HG03558 (cell line): ENCODE measurements at regions not wholly inside any gene's neighbourhood (a gene's known extent, or its start where the extent isn't known, plus 50 kb on each side); places are given as distances from the start of the nearest gene placed in this dataset.

Experiments
- ATAC-seq: cut with Tn5 transposase; IDR thresholded peaks from one replicate; pipeline ENCODE4 v1.9.1; 2021; ENCODE audit warnings: moderate number of reproducible peaks; ENCODE audit not compliant: unreplicated experiment; ENCODE audit errors: extremely low read depth

- no peak for ATAC-seq
Measured at GRCh38 chr4:181525634-181526033, 717.6 kb upstream of the TENM3 start.

- ATAC-seq: no peak
Measured at GRCh38 chr4:181528570-181529184, 714.5 kb upstream of the TENM3 start.

DNA sequence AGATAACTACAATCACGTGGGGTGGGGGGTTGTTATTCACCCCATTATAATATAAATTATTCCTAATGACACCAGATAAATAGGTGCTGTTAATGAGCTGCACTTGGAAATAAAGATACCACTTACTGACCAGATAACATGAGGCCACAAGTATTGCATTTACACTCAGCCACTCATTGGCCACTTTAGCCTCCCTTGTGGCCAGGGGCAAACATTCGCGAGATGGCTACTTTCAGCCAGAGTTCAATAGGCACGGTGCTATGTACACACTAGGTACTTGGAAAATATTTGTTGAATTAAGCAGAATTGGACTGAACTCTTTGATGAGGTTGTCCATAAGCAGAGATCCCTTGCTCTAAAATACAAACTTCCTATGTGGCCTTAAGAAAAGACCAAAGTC is 713.7 kb upstream of the TENM3 start:
- ATAC-seq: no peak

GRCh38 chr4:181536196-181536746 is 706.9 kb upstream of the TENM3 start:
- ATAC-seq: no peak

DNA sequence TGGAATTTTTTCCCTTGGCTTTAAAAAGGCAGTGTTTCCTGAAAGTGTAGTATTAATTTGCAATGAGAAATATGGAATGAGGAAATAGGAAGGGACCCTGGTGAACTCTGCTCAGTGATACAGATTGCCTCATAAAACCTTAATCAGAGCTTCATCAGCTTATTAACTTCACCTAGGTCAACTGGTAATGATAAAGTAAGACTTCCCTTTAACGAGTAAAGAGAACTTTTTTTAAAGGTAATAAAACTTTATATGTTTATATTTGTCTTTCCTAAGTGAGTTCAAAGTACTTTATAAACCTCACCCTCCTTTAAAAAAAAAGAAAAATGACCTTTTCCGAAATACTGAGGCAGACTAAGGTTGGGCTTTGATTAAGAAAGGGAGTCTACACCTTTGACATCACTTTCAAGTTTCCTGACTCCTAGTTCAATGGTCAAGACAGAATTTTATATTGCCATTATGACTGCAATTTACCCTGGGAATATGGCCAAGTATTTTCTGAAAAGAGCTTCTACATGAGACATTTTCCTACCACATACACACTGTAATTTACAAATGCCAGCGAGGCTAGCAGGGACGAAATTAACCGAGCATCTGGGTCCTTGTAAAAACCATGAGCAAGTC is 706.3 kb upstream of the TENM3 start:
- no peak for ATAC-seq

DNA sequence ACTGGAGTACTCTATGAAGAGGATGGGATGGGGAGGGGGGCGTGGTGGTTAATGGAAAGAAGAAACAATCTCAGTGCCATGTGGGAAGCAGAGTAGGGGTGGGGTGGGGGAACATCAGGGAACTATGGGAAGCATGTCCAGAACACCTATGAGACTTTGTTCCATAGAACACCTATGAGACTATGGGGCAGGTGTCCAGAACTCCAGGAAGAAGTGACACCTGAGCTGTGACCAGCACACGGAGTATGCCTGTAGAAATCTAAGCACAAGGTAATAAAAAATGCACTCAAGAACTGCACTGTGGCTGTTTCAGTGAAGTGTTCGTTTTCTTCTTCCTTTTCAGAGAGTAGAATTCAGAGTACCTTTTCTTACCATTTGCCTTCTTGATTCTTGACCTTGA is 704.8 kb upstream of the TENM3 start:
- no peak for ATAC-seq

- ATAC-seq: no peak
Measured at GRCh38 chr4:181541396-181541795, 701.8 kb upstream of the TENM3 start.

GRCh38 chr4:181548873-181549575 is 694.2 kb upstream of the TENM3 start:
- no peak for ATAC-seq

DNA sequence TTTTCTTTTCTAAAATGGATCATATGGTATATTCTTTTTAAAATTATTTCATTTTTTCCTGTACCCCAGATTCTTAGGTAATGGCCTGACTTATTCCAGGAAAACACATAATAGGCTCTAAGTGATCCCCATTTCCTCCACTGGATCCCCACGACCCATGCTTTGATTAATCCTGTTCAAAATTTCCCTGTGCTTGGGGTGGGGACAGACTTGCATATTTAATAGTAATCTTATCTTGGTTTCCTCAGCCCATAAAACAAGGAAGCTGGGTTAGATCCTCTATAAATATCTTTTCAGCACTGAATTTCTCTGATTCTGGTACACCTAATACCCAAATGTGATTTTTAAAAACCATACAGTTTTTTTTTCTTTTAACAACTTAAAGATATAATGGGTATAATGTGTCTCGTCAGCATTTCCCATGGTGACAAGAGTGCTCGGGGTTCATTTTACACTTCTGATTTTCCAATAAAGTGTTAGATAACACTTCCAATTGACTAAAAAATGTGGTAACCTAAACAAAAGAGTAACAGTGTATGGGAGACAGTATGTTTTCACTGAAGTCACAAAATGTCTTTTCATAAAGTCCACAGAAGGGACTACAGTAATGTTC is 693.5 kb upstream of the TENM3 start:
- ATAC-seq: no peak

GRCh38 chr4:181550381-181550780 is 692.8 kb upstream of the TENM3 start:
- ATAC-seq: no peak

DNA sequence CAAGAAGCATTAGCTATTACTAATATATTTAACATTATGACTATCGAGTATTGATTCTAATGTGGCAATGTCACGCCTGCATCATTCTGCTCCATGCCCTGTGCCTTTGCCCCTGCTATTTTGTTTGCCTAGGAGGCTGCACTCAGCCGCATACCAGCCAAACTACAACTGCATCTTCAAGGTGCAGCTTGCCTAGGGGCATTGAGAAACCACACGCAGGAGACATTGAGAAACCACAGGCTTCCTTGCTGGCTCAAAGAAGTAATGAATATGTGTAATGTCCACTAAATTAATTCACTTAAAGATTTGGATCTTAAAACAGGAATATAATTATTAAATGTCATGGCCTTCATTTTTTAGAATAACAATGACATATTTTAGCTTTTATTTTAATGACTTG is 683.6 kb upstream of the TENM3 start:
- no peak for ATAC-seq

- ATAC-seq: no peak
Measured at GRCh38 chr4:181562399-181562798, 680.8 kb upstream of the TENM3 start.

GRCh38 chr4:181564625-181565024 is 678.6 kb upstream of the TENM3 start:
- ATAC-seq: no peak

DNA sequence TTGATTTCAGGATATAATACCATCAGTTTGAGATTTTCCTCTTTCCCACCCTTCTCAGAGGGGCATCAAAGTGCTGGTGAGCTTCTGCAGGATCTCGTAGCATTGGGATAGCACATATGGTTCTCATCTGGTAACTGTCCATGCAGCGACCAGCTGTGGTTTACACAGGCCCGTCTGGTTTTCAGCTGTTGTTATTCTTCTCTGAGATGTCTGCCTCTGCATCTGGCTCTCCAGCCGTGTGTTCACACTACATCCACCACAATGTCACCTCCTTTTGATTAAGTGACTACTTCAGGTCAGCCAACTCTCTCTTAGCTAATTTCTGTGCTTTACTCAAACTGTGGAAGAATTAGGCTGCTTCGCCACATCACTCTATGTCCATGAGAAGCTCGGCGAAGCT is 676.7 kb upstream of the TENM3 start:
- ATAC-seq: no peak

DNA sequence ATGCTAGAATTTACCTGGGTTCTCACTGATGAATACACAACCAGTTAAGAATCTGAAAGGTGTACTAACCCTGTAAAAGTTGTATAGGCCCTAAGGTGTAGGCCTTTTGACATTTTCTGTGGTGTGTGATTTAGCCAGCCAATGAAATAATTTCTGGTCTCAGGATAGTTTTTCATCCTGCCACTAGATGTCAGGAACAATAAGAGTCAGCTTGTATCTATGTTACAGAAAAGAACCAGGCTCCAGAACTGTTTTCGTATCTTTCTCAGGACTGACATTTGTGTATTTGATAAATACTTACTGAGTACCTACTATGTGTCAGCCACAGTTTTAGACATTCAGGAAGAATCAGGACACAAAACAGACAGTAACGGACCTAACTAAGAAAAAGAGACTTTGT is 673.6 kb upstream of the TENM3 start:
- no peak for ATAC-seq

DNA sequence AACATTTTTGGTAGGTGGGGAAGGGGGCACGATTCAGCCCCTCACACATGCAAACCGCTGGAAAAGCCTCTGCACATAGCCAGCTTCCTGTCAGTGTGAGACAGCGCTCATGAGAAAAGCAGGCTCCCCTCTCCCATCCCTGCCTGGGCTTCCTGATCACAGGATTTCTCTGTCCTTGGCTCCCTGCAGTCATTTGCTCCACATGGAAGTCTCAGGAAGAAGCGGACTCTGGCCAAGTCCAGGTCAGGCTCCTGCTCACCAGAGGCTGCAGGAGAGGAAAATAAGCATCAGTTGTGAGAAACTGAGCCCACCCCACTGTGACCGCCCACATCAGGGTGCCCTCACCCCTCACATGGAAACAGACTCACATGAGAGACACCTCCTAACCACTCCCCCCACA is 664.3 kb upstream of the TENM3 start:
- no peak for ATAC-seq

DNA sequence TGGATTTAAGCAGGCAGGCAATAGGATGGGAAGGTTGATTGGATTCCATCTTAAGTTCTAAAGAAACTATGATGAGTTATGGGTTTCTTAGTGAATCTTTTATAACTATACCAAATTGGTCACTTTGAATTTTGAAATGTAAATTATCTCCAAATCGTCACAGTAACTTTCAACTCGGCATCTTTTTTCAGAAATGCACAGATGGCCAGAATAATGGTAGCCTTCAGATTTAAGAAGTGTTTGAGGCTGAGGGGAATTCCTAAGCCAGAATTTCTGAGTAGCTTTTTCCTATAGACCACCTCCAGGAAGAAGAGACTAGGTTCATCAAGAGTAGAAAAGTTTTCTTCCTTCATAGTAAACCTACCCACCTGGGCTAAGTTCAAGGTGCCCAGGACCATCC is 663.7 kb upstream of the TENM3 start:
- ATAC-seq: no peak

DNA sequence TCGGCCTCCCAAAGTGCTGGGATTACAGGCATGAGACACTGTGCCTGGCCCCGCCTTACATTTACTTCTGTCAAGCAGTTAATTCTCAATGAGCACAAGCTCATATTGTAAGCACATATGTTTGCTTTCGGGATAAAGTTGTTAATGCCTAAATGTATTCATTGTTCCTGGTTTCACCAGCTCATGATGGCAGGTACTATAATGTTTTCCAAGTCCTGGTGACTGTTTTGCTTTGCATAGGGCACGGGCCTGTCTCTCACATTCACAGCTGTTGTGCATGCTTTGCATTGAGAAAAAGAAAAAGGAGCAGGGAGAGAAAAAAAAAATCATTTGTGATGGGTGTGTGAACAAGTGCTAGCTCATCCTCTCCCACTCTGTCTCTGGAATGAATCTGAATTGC is 661.2 kb upstream of the TENM3 start:
- ATAC-seq: no peak

GRCh38 chr4:181582595-181582994 is 660.6 kb upstream of the TENM3 start:
- ATAC-seq: no peak

GRCh38 chr4:181588733-181589302 is 654.4 kb upstream of the TENM3 start:
- no peak for ATAC-seq

- no peak for ATAC-seq
Measured at GRCh38 chr4:181592221-181592745, 650.9 kb upstream of the TENM3 start.
